ENCODE measurements at regions not wholly inside any gene's neighbourhood (a gene's known extent, or its start where the extent isn't known, plus 50 kb on each side); places are given as distances from the start of the nearest gene placed in this dataset.
A peak's percentile ranks its signal among the peaks of the same experiment; 100 is the strongest.
"Not testable (repeated sequence)": the region's sequence is repeated elsewhere in the genome, so short reads cannot be mapped to it uniquely, and the experiment has no call there.

DNA sequence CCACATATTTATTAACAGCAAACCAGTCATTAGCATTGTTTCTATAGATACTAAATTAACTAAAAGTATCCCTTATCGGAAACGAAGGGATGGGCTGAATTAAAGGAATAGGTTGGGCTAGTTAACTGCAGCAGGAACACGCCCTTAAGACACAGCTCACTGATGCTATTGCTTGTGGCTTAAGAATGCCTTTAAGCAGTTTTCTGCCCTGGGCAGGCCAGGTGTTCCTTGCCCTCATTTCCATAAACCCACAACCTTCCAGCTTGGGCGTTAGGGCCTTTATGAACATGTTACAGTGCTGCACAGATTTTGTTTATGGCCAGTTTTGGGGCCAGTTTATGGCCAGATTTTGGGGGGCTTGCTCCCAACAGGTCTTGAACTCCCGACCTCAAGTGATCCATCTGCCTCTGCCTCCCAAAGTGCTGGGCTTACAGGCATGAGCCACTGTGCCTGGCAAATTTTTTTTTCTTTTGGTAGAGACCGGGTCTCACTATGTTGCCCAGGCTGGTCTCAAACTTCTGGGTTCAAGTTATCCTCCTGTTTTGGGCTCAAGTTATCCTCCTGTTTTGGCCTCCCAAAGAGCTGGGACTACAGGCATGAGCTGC, 90.1 kb upstream of the GRIN2A start:
- not testable (repeated sequence) for DNase-seq (ENCODE audit: low read depth)

DNA sequence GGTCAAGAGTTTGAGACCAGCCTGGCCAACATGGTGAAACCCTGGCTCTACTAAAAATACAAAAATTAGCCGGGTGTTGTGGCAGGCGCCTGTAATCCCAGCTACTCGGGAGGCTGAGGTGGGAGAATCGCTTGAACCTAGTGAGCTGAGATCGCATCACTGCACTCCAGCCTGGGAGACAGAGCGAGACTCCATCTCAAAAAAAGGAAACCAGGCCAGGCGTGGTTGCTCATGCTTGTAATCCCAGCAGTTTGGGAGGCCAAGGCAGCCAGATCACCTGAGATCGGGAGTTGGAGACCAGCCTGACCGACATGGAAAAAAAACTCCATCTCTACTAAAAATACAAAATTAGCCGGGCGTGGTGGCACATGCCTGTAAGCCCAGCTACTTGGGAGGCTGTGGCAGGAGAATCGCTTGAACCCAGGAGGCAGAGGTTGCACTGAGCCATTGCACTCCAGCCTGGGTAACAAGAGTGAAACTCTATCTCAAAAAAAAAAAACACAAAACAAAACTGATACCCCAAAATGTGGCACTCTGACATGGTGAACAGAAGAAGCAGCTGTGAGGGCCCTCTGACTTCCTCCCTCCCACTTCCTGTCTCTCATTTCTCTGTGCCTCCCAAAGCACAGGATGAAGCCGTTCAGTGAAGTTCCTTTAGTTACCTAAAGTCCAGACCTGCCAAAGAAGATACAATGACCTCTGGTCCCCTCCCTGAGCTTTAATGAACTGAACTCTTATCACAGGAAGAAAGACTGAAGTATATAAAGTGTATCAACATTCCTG, 93.2 kb upstream of the GRIN2A start:
- not testable (repeated sequence) for DNase-seq (ENCODE audit: low read depth)

DNA sequence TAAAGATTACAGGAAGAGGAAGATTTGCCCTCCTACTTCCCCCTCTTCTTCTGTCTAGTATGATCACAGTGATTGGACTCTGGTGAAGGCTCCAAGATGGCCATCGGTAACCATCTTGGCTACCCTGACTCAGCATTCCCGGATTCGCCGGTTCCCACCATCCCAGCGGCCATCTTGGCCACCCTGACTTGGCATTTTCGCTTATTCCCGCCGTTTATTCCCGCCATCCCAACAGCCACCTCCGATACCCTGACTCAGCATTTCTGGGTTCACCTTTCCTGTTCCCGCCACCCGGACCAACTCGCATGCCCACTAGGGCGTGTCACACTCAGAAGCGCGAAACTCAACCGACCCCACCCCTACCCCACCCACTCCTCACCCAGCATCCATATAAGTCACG, 95.4 kb upstream of the GRIN2A start:
- DNase-seq (ENCODE audit: low read depth), result peak; percentile 5

DNA sequence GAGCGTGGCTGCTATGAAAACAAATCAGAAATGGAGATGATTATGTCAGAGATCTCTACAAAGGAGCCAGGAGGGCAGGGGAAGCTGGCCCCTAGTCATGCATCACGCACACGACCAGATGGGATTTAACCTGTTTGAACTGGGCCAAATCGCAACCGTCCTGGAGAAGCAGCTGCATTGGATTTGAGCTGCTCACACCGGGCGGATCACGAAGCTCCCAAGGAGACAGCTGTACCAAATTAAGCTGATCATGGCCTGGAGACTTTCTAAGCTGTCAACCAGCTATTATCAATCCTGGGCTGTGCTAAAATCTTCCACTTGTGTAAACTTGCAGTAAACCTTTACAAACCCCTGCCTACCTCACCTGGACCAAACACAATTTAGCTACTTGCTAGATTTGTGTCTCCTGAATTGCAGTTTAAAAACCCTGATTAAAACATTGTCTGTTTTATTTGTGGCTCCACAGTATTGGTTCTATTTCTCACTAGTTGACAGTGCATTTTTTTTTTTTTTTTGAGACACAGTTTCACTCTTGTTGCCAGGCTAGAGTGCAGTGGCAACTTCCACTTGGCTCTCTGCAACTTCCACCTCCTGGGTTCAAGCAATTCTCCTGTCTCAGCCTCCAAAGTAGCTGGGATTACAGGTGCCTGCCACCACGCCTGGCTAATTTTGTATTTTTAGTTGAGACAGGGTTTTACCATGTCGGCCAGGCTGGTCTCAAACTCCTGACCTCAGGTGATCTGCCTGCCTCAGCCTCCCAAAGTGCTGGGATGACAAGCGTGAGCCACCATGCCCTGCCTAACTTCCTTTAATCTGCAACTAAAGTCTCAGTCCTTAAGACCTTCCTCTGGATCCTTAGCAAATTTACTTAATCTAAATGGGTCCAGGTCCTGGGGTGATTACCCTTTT, 98.3 kb upstream of the GRIN2A start:
- DNase-seq (ENCODE audit: low read depth), result no peak

DNA sequence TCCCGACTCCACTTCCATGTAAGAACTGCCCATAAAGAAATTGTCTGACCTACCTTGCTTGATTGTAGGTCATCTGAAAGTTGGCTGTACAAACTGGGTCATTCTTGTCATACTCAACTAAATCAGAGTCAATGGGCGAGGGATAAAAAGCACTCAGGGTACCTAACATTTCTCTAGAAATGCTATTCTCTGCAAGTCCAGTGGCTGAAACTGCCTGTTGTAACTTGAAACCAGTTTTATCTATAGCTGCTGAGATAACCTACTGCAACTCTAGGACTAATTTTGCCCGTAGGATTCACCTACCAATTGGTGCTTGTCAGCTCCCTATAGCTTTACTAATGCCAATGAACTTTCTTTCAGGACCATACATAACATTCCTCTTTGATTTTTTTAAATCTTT, 100.1 kb upstream of the GRIN2A start:
- no peak for DNase-seq (ENCODE audit: low read depth)

DNA sequence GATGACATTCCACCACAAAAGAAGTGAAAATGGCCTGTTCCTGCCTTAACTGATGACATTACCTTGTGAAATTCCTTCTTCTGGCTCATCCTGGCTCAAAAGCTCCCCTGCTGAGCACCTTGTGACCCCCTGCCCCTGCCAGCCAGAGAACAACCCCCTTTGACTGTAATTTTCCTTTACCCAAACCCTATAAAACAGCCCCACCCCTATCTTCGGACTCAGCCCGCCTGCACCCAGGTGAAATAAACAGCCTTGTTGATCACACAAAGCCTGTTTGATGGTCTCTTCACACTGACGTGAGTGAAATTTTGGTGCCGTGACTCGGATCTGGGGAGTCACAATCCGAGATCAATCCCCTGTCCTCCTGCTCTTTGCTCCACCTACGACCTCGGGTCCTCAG, 101.0 kb upstream of the GRIN2A start:
- DNase-seq (ENCODE audit: low read depth), result not testable (repeated sequence)

DNA sequence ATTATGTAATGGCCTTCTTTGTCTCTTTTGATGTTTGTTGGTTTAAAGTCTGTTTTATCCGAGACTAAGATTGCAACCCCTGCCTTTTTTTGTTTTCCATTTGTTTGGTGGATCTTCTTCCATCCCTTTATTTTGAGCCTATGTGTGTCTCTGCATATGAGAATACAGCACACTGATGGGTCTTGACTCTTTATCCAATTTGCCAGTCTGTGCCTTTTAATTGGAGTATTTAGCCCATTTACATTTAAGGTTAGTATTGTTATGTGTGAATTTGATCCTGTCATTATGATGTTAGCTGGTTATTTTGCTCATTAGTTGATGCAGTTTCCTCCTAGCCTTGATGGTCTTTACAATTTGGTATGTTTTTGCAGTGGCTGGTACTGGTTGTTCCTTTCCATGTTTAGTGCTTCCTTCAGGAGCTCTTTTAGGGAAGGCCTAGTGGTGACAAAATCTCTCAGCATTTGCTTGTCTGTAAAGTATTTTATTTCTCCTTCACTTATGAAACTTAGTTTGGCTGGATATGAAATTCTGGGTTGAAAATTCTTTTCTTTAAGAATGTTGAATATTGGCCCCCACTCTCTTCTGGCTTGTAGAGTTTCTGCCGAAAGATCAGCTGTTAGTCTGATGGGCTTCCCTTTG, 95.3 kb upstream of the ATF7IP2 start:
- DNase-seq (ENCODE audit: low read depth), result not testable (repeated sequence)

DNA sequence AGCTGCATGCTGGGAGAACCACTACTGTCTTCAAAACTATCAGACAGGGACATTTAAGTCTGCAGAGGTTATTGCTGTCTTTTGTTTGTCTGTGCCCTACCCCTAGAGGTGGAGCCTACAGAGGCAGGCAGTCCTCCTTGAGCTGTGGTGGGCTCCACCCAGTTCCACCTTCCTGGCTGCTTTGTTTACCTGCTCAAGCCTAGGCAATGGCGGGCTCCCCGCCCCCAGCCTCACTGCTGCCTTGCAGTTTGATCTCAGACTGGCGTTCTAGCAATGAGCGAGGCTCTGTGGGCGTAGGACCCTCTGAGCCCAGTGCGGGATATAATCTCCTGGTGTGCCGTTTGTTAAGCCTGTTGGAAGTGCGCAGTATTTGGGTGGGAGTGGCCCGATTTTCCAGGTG, 93.7 kb upstream of the ATF7IP2 start:
- not testable (repeated sequence) for DNase-seq (ENCODE audit: low read depth)

DNA sequence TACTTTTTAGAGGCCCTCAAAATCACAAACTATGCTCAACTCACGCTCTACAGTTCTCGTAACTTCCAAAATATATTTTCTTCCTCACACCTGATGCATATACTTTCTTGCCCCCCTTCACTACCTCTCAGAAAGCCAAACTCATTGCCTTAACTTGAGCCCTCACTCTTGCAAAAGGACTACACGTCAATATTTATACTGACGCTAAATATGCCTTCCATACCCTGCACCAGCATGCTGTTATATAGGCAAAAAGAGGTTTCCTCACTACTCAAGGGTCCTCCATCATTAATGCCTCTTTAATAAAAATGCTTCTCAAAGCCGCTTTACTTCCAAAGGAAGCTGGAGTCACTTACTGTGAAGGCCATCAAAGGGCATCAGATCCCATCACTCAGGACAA, 92.9 kb upstream of the ATF7IP2 start:
- DNase-seq (ENCODE audit: low read depth), result not testable (repeated sequence)

DNA sequence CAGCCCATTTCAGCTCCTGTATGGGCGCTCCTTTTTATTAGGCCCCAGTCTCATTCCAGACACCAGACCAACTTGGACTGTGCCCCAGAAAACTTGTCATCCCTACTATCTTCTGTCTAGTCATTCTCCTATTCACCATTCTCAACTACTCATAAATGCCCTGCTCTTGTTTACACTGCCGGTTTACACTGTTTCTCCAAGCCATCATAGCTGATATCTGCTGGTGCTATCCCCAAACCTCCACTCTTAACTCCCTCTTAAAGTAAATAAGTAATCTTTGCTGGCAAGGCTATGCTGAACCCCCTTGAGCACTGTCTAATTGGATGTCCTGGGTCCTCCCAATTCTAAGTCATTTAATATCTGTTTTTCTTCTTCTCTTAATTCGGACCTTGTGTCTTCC, 91.7 kb upstream of the ATF7IP2 start:
- not testable (repeated sequence) for DNase-seq (ENCODE audit: low read depth)

DNA sequence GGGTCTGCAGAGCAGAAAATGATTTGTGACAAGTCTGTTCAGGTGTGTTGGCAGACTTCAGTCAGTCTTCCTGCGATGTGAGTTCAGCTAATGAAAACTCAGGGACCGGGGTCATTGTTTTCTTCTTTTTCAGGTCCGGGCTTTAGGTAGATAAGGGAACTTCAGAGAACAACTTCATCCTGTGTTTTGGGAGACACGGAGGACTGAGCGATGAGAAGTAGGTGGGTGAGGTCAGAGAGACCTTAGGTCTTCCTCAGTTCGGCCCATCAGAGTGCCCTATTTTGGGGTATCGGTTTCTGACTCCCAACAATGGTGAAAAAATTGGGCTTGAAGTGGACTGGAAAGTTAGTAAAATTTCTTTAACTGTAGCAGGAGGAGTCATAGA, 88.9 kb upstream of the ATF7IP2 start:
- DNase-seq (ENCODE audit: low read depth), result no peak

DNA sequence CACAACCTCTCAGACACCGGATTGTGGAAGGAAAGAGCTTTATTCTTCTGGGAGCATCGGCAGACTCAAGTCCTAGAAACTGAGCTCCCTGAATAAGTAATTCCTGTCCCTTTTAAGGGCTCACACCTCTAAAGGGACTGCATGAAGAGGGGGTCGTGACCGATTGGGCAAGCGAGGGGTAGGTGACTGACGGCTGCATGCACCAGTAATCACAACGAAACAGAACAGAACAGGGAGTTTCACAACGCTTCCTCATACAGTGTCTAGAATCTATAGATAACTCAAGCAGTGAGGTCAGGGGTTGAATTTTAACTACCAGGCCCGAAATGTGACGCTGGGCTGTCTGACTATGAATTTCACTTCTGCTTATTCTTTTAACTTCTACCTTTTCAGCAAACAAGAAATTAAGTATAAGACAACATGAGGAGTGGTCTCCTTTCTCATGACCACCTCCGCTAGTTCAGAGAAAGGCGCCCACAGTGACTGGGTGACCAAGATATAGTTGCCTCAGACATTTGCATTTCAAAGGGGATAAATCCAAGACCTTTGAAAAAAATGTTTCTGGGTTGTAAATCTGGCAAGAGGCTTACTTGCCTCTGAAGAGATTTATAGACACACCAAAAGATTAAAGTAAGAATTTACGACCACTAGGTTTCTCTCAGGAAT, 88.4 kb upstream of the ATF7IP2 start:
- no peak for DNase-seq (ENCODE audit: low read depth)

DNA sequence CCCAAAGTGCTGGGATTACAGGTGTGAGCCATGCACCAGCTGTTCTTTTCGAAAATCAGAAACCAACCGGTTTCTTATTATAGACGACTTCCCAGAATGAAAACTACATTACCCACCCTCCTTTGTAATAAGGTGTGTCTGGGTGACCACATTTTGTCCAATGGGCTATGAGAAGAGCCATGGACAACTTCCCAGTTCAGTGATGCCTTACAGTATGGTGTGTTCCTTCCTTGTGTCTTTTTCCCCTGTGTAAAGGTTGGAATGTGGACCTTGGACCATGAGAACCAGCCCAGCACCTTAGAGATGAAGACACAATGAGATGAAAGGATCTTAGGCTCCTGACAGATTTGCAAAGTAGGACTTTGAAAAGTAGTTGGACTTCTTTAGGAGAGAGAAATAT, 85.0 kb upstream of the ATF7IP2 start:
- DNase-seq (ENCODE audit: low read depth), result no peak

DNA sequence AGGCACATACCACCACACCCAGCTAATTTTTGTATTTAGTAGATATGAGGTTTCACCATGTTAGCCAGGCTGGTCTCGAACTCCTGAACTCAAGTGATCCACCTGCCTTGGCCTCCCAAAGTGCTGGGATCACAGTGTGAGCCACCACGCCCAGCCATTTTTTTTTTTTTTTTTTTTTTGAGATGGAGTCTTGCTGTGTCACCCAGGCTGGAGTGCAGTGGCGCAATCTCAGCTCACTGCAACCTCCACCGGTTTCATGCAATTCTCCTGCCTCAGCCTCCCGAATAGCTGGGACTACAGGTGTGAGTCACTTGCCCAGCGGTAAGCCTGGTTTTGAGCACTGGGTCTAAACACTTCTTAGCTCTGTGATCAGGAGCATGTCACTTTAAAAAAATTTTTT, 84.3 kb upstream of the ATF7IP2 start:
- DNase-seq (ENCODE audit: low read depth), result not testable (repeated sequence)

DNA sequence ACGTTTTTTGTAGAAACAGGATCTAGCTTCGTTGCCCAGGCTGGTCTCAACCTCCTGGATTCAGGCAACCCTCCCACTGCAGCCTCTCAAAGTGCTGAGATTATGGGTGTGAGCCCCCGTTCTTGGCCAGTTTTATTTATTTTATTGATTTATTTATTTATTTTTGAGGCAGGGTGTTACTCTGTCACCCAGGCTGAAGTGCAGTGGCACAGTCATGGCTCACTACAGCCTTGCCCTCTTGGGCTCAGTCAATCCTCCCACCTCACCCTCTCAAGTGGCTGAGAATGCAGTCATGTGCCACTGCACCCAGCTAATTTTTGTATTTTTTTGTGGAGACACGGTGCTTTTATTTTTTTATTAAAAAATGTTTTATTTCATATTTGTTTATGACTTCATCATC, 79.9 kb upstream of the ATF7IP2 start:
- DNase-seq (ENCODE audit: low read depth), result no peak

DNA sequence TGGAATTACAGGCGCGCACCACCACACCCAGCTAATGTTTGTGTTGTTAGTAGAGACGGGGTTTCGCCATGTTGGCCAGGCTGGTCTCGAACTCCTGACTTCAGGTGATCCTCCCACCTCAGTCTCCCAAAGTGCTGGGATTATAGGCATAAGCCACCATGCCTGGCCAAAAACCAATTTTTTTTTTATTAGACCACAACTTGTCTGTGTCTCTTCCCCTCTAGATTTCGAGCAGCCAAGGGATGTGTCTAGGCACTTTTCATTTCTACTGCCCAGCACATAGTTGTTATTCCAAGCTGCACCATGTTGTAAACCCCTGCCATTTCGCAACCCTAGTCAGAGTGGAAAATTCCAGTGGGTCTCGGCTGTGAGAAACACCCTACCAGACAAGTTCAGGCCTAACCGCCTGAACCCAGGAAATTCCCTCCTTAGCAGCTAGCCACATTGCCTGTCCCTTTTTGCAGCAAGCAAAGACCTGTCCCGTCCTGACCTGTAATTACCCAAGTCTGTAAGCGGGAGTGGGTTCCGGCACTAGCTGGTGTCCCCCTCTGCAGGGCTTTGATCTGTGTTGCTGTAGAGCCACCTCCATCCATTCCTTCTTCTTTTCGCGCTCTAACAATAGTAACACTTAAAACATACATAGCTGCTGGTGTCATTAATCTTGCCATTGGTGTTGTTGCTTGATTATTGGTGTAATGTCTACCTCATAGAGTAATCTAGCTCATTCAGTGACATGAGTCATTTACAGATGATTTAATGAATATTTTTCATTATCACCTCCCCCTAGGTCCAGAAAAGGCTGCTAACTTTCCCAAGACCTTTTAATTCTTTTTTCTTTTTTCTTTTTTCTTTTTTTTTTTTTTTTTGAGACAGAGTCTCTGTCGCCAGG, 77.3 kb upstream of the ATF7IP2 start:
- no peak for DNase-seq (ENCODE audit: low read depth)

DNA sequence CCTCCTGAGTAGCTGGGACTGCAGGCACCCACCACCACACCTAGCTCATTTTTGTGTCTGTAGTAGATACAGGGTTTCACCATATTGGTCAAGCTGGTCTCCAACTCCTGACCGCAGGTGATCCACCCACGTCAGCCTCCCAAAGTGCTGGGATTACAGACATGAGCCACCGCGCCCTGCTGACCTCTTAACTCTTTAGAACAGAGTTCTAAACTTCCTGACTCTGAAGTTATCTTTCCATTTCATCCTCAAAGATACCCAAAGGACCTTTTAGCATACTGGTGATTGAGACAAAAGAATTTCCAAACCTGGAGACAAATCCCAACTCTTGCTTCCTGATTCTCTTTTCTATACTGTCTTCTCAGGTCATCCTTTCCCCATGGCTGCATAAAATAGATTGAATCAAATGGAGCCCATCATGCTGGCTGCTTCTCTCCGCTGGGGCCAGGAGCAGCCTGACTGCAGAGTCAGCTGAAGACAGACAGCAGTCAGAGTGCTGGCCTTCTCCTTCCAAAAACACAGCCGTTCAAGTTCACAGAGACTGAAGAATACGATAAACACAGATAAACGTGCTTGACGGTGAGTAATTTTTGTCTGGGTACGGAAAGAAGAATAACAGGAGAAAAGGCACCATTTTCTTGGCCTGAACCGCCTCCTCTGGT, 76.5 kb upstream of the ATF7IP2 start:
- DNase-seq (ENCODE audit: low read depth), result no peak

DNA sequence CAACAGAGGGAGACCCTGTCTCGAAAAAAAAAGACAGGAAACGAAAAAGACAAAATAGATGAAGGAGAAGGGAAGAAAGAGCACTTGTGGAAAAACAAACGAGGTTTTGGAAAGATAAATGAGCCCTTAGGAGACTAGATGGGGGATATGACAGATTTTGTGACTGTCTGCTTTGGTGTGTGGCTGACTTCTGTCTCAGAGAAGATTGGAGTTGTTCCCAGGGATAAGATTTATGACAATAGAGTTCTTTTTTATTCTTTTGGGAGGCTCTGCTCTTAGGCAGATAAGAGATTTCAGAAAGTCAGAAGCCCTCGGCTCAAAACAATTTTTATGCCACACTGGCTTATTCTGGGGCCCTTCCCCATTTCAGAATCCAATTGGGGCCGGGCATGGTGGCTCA, 73.9 kb upstream of the ATF7IP2 start:
- DNase-seq (ENCODE audit: low read depth), result no peak

DNA sequence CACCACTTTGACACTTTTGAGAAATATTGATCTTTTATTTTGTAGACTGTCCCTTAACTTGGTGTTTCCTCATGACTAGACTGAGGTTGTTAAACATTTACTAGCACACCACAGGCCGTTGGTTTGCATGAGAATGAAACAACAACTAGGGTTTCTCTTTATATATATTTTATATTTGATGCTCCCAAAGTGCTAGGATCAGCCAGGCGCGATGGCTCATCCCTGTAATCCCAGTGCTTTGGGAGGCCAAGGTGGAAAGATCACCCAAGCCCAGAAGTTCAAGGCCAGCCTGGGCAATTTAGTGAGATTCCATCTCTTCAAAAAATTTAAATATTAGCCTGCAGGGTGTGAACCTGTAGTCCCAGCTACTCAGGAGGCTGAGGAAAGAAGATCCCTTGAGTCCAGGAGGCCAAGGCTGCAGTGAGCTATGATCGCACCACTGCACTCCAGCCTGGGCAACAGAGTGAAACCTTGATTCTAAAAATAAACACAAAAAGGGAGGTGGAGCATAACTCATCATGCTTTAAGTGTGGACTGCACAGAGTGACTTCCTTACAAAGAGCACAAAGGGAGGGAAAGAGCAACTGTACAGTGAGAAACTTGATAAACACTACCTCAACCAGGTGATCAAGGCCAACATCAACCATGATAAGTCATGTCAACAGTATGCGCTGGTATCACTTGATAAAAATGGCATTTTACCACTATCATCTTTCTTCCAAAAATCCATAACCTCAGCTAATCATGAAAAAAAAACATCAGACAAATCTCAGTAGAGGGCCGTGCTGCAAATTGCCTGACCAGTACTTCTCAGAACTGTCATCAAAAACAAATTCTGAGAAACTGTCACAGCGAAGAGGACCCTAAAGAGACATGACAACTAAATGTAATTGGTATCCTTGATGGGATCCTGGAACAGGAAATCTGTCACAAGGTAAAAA, 72.8 kb upstream of the ATF7IP2 start:
- DNase-seq (ENCODE audit: low read depth), result no peak
